HG03378 (cell line): ENCODE measurements at regions not wholly inside any gene's neighbourhood (a gene's known extent, or its start where the extent isn't known, plus 50 kb on each side); places are given as distances from the start of the nearest gene placed in this dataset.

Experiments
- ATAC-seq: cut with Tn5 transposase; IDR thresholded peaks from one replicate; pipeline ENCODE4 v1.9.1; 2021; ENCODE audit warnings: mild to moderate bottlenecking, moderate library complexity; ENCODE audit not compliant: unreplicated experiment

DNA sequence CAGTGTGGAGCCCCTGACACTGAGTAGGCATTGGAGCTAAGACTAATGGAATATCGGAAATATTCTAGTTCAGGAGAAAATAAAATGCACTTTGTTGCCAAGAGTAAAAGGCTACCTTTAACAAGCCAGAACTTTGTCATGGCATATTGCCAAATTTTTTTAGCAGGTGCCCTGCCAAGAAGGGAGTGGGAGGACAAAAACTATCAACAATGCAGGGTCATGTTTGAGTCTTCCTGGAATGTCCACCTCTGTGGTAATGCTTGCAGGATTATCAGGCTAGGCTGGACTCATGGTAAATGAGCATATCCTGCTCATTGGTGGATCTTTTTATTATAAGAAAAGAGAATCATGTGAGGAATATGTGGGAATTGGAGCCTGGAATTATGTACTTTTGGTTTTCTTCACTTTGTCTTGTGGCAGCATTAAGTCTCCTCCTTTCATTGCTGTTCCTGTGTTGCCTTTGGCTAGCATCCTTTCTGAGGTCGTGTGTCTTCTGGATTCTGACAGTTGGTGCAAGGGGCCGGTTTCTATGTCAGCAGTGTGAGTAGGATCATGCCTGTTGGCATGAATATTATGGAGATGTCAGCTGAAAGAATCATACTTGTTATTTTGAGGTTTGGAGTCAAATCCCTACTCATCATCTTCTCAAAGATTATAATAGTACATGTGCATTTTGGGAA lies 122.9 kb upstream of the SPRY2 start:
- ATAC-seq = no peak

DNA sequence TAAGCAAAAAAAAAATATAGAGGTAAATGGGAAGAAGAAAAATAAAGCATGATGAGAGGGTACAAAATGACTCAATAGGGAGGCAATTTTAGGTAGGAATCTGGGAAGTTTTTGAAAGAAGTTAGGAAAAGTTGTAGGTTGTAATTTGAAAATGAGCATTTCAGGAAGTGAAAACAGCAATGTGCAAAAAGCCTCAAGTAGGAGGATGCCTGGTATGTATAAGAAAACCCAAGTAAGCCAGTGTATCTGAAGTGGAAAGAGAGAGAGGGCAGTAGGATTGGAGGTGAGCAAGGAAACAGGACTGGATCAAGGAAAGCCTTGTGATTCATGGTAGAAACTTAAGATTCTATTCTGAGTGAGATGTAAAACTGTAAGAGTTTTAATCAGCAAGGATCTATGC lies 121.6 kb upstream of the SPRY2 start:
- peak; percentile 50 for ATAC-seq

DNA sequence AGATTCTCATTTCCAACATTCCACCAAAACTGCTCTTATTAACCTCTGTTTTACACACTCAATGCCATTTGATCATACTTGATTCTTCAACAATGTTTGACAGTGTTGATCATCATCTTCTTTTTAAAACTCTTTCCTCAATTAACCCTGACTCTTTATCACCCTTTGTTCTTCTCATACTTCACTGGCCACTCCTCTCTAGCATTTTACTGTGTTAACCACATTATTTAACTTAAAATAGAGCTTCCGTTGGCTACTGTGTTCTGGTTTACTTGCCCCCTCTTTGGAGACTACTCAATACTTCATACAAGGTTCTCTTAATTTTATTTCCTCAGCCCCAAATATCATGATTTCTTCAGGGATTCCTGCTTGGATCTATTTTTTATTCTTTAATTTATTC lies 121.1 kb upstream of the SPRY2 start:
- peak; percentile 52 for ATAC-seq

DNA sequence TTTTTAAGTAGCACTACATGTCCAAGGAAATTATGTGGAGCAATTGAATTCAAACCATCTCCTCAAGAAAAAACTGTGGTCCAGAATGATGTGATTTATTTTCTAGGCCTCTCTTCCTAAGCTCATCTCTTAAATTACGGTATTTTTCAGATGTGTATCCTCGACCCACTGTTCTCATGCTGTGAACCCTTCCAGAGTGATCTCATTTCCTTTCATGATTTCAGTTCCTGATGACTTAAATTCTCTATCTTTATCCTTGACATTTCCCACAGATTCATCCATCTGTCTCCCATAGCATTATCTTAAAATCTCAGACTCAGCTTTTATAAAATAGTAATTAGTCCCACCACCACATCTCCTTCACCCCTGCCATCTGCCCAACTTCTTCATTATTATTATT lies 117.6 kb upstream of the SPRY2 start:
- no peak for ATAC-seq

DNA sequence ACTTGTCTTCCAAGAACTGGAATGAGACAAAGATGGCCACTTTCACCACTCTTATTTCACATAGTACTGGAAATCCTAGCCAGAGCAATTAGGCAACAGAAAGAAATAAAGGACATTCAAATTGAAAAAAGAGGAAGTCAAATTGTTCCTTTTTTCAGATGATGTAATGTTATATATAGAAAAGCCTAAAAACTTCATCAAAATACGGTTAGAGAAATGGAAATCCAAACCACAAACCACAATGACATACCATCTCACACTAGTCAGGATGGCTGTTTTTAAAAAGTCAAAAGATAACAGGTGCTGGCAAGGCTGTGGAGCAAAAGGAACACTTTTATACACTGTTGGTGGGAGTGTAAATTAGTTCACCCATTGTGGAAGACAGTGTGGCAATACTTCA lies 113.3 kb upstream of the SPRY2 start:
- peak; percentile 94 for ATAC-seq

DNA sequence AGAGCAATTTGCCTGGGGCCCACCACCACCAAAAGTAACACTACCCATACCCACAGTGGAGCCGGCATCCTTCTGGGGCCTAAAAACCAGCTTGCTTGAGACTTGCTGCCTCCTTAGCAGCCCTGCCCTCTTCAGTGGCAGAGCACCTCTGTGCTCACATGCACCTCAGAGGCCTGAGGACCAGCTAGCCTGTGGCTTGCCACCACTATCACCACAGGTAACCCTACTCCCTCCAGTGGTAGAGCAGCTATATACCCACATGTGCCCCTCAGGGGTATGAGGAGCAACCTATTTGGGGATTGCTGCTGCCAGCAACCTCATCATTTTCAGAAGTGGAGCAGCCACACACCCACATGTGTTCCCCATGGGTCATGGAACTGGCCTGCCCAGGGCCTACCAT lies 111.4 kb upstream of the SPRY2 start:
- ATAC-seq = no peak

DNA sequence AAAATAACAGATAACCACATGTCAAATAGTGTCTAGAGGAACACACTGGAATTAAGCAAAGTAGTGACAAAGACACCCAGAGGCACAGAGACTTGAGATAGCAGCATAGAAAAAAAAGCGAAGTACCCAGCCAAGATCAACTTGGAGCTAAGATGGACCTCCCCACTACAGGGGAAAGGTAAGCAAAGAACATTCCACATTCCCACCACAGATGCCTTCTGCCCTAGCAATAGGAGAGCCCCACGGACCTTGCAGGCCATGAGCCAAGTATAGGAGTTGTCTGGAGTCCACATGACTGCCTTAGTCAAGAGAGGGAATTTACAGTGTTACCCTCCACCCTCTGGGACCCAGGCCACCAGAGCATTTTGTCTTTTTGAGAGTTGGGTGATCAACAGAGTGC lies 110.7 kb upstream of the SPRY2 start:
- no peak for ATAC-seq

DNA sequence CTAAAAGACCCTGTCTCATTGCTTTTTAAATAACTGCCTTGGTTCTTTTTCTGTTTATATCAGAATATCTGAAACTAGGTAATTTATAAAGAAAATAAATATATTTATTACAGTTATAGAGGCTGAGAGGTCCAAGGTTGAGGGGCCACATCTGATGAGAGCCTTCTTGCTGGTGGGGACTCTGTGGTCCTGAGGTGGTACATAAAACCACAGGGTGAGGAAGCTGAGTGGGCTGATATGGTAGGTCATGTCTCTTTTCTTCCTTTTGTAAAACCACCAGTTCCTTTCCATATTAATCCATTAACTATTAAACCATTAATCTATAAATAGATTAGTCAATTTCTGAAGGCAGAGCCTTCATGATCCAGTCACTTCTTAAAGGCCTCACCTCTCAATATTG lies 109.5 kb upstream of the SPRY2 start:
- no peak for ATAC-seq

DNA sequence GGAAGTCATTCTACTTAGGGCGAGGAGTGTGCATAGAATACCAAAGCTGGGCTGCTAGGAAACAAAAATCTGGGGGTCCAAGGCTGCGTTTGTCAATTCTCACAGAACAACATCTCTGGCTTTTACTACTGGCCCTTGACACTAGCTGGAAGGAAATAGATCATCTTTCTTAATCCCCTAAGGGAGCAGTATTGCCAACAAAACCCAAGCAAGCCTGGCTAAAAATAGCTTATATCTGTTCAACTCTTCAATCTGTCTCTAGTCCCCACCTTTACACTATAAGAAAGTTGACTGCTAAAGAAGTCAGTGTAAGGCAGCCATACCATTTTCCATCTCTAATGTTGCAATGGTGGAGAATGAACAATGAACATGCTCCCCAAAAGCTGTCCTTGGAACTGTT lies 107.8 kb upstream of the SPRY2 start:
- ATAC-seq = no peak

DNA sequence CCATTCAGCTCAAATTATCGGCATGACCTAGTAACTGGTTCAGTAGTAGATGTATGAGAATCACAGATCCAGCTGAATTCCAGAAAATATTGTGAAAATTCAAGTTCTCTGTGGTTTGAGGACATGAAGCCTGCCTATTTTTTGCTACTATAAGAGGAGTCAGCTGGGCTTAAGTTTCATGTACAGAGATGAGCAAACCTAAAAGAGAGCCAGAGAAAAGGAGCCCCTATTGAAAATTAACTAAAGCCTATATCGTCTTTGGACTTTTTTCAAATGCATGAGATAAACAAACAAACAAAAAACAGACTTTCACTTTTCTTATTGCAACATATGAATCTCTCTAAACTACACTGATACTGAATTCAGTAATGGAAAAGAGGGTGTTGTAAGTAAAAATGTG lies 106.8 kb upstream of the SPRY2 start:
- no peak for ATAC-seq

DNA sequence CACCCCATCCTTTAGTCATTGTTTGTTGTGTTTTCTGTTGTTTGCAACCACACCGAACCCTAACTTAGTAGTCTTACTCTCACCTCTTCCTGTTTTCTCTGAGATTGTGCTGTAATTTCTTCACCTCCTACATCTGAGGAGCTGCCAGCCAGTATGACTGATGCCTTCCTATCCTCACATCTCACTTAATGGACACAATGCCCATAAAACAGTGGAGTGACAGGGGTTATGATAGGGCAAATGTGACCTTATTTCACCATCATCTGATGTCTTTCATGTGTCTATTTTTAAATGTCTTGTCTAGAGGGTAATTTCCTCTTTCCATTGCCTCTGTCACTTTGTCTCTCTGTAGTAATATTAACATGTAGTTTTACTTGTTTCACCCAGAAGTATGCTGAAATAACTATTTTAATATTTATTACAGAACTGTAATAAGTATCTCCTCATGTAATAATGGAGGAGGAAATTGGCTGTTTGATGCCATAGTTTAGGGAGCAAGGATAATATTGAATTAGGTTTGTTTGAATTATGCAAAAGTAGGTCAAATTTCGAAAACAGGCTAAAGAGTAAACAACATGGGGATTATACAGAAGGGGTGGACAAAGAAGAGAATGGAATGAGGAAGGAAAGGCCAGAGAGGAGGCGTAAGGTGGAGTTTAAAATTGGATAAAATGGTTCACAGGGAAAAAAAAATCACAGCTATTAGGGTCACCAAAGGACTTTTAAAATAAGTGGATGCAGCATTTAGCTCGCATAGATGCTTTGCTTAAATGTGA lies 103.5 kb upstream of the SPRY2 start:
- peak; percentile 45 for ATAC-seq

DNA sequence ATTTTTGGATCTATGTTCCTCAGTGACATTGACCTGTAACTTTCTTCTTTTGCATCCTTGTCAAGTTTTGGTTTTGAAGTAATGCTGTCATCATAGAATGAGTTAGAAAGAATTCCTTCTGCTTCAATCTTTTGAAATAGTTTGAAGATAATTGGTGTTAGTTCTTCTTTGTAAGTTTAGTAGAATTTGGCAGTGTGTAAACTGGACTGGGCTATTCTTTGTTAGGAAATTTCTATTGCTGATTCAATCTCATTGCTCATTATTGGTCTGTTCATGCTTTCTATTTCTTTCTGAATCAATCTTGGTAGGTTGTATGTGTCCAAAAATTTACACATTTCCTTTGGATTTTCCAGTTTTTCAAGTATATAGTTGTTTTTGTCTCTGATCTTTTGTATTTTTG lies 101.7 kb upstream of the SPRY2 start:
- no peak for ATAC-seq

DNA sequence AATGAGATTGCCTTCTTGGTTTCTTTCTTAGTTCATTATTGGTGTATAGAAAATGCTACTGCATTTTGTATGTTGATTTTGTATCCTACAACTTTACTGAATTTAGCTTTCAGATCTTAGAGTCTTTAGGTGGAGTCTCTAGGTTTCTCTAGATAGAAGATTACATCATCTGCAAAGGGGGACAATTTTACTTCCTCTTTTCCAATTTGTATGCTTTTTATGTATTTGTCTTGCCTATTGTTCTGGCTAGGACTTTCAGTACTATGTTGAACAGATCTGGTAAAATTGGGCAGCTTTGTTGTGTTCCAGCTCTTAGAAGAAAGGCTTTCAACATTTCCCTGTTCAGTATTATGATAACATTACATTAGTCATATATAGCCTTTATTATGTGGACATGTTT lies 101.0 kb upstream of the SPRY2 start:
- ATAC-seq = peak; percentile 88

DNA sequence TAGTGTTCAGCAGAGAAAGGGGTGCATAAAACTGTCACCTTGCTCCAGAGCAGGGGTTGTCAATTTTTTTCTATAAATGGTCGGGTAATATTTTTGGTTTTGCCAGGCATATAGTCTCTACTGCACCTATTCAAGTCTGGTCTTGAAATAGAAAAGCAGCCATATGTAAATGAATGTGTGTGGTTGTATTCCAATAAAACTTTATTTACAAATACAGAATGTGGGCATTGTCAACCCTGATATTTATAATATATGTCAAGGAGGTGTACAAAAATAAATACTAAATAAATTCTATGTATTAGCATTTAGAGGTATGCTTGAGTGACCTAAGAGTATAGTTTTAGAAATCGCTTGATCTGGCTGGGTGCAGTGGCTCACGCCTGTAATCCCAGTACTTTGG lies 97.6 kb upstream of the SPRY2 start:
- no peak for ATAC-seq

DNA sequence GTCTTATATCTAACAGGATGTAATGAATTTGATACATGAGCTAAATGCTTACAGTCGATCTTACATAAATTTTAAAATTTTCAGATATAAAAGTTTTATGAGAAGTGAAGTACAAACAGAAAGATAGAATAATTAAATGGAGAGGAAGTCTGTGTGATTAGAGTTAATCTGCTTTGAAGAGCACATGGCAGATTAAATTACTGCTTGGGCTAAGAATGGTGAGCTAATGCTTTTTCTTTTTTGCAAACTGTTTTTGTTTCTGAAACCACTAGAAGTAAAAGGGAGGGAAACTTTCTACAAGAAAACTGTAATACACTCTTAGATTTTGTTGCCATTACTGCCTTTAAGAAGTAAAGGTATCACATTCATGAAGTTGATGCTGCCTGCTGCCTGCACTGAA lies 96.3 kb upstream of the SPRY2 start:
- no peak for ATAC-seq

DNA sequence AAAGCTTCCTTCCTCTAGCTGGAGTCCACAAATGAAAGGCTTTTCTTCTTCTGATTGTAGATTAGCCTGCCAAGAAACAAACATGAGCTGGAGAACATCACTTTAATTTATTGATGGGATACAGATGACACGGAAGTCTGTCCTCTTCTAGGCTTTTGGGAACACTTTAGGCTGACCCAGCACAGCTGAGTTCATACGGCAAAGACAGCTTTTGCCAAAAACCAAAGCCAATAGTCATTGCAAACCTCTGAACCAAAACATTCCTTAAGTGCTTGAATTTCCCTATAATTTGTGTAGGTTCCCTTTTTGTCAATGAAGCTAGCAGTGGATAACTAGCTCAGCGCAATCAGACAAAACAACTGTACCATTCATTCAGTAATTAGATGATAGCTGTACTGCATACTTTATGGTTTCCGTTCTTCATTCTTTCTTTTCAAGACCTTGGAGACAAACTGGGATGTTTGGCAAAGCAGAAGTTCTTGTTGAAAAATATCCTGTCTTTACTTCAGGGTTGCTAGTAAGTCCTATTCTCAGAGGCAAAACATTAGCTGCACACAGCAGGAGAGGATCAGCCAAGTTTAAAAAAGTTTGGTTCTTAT lies 95.7 kb upstream of the SPRY2 start:
- ATAC-seq = no peak

DNA sequence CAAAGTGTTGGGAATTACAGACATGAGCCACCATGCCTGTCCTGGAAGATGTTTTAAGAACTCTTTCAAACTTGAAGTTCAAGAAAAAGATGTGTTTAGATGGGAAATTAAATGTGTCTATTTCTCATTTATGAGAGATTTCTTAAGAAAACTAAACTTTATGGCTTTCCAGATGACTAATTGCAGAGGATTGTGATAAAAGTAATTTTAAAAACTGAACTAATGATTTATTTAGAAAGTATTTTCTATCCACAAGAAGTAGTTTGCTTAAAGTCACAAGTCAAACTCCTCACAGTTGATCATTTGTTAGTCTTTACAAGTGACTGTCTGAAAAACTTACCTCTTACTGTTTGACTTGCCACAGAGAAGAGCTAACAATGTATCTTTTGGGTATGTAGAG lies 89.6 kb upstream of the SPRY2 start:
- ATAC-seq = no peak

DNA sequence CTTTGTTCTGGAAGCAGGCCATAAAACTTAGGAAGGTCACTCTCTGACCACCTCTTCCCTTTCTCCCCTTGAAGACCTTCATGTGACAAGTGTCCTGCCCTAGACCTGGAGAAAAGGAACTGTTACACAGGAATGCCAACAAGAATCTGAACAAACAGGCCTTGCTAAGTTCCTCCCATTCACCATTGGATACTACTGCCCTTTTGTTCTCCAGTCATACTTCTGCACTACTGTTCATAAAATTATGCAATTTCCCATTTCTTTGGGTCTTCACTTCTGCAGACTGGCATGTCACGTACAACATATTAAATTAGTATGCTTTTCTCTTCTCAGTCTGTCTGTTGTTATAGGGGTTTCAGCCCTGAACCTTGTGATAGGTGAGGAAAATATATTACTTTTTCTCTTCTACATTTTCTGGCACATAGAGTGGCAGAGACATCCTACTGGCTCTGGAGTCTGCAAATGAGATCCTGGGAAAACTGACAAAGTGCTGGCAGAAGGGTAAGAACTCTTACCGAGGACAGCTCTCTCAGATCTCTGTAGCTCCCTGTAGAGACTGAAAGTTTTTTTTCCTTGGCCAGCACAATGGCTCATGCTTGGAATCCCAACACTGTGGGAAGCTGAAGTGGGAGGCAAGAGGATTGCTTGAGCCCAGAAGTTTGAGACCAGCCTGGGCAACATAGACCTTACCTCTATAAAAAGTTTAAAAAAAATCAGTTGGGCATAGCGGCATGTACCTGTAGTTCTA lies 87.6 kb upstream of the SPRY2 start:
- no peak for ATAC-seq

DNA sequence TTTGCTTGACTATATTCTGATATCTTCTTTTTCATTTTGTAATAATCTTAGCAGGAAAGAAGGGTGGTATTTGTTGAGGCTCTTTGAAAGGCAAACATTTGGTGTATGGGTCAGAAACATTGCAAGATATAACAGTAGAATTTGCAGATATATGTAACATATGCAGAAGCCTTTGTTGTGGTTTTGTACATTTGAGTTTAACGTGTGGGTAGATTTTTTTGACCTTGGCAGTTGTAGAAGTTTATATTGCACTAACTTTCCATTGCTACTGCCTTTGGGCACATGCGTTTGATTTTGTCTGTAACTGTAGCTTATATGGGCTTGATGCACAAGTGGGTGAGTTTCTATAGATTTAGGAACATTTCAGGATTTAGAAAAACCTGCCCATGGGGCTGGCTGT lies 78.5 kb upstream of the SPRY2 start:
- no peak for ATAC-seq

DNA sequence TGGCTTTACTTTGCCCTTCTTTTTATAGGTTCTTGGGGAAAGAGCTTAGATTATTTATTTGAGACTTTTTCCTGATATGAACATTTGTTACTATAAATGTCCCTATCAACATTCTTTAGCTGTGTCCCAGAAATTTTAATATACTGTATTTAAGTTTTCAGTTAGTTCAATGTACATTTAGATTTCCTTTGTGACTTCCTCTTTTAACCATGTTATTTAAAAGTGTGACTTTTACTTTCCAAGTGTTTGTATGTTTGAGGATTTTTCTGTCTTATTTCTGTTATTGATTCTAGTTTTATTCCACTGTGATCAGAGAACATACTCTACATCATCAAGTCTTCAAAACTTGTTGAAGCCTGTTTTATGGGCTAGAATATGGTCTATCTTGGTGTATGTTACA lies 72.7 kb upstream of the SPRY2 start:
- no peak for ATAC-seq

DNA sequence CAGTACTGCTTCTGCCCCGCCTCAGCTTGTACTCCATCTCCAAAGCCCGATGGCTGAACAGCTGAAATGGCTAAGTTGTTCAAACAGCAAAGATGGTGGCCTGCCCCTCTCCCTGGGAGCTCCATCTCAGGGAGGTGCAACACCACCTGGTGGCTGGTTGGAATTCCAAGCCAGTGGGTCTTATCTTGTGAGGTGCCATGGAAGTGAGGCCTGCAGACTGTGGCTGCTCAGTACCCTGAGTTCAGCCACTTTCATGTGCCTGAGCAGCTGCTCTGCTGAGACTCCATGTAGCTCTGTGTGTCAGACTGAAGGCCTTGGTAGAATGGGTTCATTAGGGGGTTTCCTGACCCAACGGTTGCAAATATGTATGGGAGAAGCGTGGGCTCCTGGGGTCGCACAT lies 67.3 kb upstream of the SPRY2 start:
- no peak for ATAC-seq
